Thyroid gland (tissue), 4 donors: ENCODE measurements at regions not wholly inside any gene's neighbourhood (a gene's known extent, or its start where the extent isn't known, plus 50 kb on each side); places are given as distances from the start of the nearest gene placed in this dataset.

Experiments used
- CTCF ChIP-seq, 6 experiments: fragments of 200-600 bp in 3 of 6; fragments of 450-650 bp in 3 of 6; sonication (generic) in 3 of 6; IDR thresholded peaks; one replicate each; pipeline ENCODE4 v1.5.1; 2016 to 2019; ENCODE audit warnings: antibody characterized with exemption in 6 of 6, mild to moderate bottlenecking in 2 of 6, inconsistent platforms in 1 of 6, moderate library complexity in 1 of 6
- POLR2A ChIP-seq, 2 donors: fragments of 450-650 bp; IDR thresholded peaks; one replicate each; pipeline ENCODE4 v1.6.1; 2017; ENCODE audit warnings: antibody characterized with exemption in 2 of 2, mild to moderate bottlenecking in 2 of 2, moderate library complexity in 1 of 2

- TF ChIP-seq POLR2A (IDR thresholded peaks at IDR 0.05), result no peak
- no peak for TF ChIP-seq CTCF (IDR thresholded peaks at IDR 0.05)
These were observed 99.1 kb upstream of the NPHP3 start for GRCh38 chr3:132821314-132821713.
